ENCODE measurements at regions not wholly inside any gene's neighbourhood (a gene's known extent, or its start where the extent isn't known, plus 50 kb on each side); places are given as distances from the start of the nearest gene placed in this dataset.

DNA sequence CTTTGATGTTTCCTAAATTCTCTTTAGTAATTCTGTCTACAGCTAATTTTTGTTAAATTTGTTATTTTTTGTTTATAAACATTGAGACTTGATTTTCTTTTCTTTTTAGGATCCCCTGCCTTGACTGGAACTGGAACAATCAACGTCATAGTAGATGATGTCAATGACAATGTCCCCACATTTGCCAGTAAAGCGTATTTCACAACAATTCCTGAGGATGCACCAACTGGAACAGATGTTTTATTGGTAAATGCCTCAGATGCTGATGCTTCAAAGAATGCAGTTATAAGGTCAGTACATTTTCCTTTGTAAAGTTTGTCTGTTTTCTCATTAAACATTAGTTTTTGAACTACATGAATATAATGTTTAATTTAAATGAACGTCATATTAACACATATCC lies 119.4 kb downstream of the FAT4 start:
- DNase-seq (ENCODE audit: low spot score): no peak

DNA sequence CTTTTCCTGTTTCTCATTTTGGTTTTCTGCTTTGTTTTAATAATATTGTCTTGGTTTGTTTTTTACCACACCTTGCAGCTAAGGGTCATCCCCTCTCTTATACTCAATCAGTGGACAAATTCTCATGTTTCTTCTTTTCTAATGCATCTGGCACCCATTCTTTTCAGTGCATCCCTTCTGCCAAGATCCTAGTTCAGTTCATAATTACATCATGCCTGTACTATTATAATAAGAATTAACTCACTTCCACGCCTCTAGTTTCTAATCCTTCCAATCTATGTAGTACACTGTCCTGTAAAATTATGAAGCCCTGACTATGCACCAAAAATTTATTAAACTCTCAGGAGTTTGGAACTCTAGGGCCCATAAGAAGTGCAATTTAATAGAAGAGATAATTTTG lies 126.1 kb downstream of the FAT4 start:
- DNase-seq (ENCODE audit: low spot score): no peak

DNA sequence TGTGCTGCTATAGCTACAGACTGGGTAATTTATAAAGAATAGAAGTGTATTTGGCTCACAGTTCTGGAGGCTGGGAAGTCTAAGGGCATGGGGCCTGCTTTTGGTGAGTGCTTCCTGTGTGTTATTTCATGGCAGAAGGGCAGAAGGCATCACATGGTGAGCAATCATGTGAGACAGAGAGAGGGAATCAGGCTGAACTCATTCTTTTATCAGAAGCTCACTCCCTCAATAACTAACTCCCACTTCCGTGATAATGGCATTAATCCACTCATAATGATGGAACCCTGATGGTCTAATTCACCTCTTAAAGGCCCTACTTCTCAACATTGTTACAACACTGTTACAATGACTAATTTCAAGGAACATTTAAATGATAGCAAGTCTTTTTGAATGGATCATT lies 129.4 kb downstream of the FAT4 start:
- DNase-seq (ENCODE audit: low spot score): no peak

- DNase-seq (ENCODE audit: low spot score): no peak
These were observed 130.8 kb downstream of the FAT4 start for GRCh38 chr4:125445525-125445924.

GRCh38 chr4:125447551-125448290 lies 133.0 kb downstream of the FAT4 start:
- no peak for DNase-seq (ENCODE audit: low spot score)

DNA sequence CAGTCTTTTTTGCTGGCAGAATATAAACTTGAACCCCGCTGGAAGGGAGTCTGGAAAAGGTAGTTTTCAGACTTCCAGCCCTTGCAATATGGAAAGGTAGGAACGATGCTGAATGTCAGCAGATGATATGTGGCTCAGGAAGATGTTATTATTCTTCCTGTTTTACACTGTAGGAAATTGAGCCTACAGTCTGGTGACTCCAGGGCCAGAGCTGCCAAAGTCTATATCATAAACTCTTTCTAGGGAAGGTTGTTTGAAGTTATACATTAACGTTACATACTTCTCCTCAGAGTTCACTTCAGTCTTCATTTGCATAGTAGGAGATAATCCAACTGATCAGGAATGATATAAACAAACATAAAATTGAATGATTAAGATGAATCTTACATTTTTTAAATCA lies 141.3 kb downstream of the FAT4 start:
- no peak for DNase-seq (ENCODE audit: low spot score)

DNA sequence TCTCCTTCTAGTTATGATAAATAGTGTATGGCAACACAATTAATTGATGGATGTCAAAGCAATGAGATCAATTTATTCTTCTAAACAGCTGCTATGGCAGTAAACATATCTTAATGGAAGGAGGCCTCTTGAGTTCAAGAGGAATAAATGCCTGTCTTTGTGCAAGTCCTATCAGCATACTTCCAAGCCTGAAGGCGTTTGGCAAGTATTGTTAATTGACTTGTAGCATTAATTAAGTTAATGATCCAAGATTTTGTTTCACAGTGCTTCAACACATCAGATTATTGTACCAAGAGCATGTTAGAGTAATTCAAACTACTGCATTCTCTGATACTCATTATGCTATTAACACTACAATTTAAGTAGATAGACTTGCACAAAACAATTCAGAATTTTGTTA lies 144.8 kb downstream of the FAT4 start:
- DNase-seq (ENCODE audit: low spot score): no peak

DNA sequence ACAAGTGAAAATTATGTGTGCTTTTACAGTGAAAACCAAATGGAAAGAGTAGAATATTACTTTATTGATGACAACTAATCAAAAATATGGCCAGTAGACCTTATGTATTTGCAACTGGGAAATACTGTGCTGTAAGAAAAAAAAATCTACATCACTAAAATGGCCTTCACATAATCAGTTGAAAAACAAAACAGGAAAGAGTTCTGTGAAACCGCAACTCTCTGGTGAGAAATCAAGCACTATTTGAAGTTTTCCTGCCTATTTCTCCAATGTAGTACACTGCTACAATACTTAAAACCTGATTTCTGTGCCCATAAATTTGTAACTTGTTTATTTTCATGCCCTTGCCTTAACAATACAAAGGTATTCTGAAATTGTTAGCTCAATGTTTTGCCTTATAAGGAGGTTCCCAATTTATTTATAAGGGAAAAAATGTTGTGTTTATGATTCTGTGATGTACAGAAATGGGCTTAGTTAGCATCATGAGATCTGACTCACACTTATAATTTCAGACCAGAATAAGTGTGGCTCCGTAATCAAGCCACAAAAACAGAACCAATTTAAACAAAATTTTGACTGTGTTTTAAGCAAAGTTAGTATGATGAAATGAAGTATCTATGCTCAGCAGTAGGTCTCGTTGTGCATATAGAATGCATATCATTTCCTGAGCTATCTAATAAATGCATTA lies 147.1 kb downstream of the FAT4 start:
- no peak for DNase-seq (ENCODE audit: low spot score)

GRCh38 chr4:125464146-125464545 lies 149.4 kb downstream of the FAT4 start:
- DNase-seq (ENCODE audit: low spot score): no peak

DNA sequence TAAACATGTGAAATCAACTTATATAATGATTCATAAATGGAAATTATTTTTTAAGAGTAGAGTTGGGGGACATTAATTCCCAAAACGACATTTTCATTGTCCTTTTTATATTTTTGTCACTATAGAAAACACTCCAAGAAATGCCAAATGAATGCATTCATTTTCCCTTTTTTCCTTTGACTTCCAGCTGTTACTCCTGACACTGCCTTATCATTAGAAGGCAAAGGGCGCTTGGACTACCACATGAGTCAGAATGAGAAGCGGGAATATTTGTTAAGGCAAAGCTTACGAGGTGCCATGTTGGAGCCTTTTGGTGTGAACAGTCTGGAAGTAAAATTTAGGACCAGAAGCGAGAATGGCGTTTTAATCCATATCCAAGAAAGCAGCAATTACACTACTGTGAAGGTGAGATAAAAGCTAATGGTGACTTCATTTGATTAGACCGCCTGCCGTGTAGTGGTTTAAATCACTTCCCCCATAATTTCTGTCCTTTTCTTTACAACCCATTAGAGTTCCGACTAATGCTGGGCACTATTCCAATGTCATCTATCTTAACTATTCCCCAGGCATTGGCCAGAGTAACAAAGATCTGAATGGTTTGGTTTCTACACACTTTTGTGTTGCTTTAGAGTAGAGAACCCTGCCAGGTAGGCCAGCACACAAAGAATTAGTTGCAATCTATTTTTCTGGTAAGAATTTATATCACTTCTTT lies 166.7 kb downstream of the FAT4 start:
- DNase-seq (ENCODE audit: low spot score): no peak

DNA sequence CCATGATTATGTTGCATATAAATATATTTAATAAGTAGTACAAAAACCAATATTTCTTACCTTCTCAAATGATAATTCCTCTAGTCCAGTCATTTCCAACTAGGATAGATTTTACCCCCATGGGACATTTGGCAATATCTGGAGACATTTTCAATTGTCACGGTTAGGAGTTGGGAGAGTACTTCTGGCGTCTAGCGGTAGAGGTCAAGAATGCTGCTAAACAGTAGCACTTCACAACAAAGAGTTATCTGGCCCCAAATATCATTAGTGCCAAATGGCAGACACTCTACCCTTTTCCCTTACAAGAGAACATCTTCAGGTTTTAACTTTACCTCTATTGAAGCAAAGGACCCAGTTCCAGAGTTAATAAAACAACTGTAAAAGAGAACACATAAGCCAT lies 168.1 kb downstream of the FAT4 start:
- DNase-seq (ENCODE audit: low spot score): no peak

DNA sequence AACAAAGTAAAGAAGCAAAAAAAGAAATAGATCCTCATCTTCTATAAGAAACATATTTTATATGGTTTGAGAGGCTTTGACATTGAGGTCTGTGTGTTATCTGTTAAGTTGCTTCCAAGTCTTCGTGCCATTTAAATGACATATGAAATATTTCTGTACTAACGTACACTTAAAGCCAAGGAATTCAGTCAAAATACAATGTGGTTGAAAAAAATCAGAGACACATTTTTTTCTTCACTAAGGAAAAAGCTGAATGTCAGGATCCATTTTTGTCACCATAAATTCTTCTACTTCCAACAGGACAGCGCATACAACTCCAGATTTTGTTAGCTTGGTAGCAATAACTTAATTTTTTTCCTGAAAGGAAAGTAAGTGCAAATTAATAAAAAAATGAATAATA lies 168.5 kb downstream of the FAT4 start:
- DNase-seq (ENCODE audit: low spot score): no peak

- no peak for DNase-seq (ENCODE audit: low spot score)
These were observed 170.2 kb downstream of the FAT4 start for GRCh38 chr4:125484912-125485311.

DNA sequence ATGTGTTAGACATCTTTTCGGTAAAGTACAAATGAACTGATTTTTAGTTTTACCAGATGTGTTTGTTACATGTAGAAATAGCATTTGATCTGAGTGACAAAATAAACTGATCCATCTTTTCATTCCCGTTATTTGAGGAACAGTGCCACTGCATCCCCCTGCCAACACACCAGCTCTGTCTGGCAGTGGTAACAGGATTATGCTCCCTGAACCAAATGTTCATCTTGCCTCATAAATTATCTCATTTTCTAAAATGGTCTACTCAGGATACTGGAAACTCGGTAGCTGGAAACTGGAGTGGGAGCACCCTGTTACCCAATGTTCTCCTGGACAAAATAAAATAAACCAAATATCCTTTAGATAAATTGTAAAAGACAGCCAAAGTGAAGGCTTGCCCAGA lies 171.6 kb downstream of the FAT4 start:
- no peak for DNase-seq (ENCODE audit: low spot score)

DNA sequence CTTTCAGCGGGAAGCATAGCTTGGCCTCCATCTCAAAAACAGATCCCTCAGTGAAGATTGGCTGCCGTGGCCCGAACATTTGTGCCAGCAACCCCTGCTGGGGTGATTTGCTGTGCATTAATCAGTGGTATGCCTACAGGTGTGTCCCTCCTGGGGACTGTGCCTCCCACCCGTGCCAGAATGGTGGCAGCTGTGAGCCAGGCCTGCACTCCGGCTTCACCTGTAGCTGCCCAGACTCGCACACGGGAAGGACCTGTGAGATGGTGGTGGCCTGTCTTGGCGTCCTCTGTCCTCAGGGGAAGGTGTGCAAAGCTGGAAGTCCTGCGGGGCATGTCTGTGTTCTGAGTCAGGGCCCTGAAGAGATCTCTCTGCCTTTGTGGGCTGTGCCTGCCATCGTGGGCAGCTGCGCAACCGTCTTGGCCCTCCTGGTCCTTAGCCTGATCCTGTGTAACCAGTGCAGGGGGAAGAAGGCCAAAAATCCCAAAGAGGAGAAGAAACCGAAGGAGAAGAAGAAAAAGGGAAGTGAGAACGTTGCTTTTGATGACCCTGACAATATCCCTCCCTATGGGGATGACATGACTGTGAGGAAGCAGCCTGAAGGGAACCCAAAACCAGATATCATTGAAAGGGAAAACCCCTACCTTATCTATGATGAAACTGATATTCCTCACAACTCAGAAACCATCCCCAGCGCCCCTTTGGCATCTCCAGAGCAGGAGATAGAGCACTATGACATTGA lies 175.4 kb downstream of the FAT4 start:
- DNase-seq (ENCODE audit: low spot score): no peak

DNA sequence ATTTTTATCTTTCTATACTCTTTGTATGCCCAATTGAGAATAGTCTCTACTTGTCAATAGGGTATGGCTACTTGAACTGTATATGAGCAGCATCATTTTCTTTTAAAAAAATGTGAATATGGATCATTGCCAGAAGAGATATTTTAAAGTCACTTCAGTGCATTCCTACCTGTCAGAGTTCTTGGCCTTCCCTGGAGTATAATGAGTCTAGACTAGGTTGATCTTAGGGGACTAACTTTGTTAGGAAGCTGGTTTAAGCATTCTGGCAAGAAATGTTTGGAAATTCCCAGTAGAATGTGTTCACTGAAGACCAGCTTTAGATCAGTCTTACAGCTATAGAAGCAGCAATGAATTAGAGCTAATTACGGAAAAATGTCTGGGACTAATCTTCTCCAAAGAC lies 178.2 kb downstream of the FAT4 start:
- DNase-seq (ENCODE audit: low spot score): no peak

DNA sequence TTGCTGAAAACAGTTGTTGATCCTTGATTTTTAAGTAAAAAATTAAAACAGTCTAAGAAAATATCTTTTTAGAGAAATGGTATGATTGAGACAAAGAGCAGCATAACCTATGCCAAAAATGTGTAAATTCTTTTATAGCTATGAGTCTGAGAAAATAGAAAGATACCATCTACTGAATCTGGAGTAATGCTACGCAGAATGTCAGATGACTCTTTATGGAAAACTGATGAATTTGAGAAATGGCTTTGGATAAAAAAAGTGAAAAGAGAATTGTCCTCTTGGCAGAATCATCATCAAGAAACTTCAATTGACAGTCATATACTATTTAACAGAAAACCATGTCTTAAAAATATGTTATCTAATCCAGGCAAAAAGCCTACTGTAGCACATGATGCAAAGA lies 183.1 kb downstream of the FAT4 start:
- no peak for DNase-seq (ENCODE audit: low spot score)

DNA sequence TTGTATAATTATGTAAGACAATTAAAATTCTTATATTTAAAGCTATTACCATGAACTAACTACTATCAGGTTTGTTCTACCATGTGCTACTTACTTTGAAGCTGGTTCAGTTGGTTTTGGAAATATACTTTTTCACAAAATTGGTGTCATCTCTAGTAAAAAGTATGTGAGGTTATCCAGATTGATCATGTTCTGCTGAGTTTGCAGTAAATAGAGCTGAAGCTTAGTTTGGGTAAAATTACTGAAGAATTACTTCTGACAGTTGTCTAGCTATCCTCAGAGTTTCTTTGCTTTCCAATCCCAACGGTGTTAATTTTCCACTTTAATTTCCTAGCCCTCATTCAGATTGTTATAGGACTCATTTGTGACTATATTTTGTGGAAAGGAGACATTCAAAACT lies 184.2 kb downstream of the FAT4 start:
- no peak for DNase-seq (ENCODE audit: low spot score)

GRCh38 chr4:125501090-125501489 lies 186.3 kb downstream of the FAT4 start:
- no peak for DNase-seq (ENCODE audit: low spot score)

DNA sequence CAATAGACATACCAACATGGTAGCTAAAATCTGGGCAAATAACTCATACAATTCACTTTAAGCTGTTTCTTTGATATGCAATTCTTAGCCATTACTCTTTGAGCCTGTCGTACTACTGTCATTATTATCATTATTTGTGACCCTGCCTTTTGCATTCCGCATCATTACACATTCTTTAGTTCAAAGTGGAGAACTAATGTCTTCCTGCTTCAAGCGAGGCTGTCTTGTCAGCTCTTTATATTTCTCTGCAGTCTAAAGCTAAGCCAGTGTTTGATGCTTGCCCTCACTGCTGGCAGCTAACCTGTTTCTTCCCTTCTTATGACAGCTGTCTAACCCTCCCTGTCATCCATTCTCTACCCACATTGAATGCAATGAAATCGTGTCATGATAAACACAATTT lies 186.8 kb downstream of the FAT4 start:
- no peak for DNase-seq (ENCODE audit: low spot score)

DNA sequence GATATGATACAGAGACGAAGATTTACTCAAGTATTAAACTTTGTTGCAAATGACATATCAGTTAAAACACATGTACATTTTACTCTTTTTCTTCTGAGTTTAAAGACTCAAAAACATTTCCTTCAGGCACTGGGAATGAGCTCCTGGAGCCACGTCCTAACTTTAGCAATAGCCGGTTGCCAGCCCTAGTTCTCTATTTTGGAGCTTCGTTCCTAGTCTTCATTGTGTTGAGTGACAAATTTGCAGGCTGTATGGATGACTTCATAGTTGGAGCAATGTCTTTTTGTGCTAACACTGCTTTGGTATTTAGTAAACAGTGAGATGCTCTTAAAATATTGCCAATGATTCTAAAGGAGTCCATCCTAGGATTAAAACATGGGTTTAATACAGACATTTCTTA lies 190.9 kb downstream of the FAT4 start:
- DNase-seq (ENCODE audit: low spot score): no peak

DNA sequence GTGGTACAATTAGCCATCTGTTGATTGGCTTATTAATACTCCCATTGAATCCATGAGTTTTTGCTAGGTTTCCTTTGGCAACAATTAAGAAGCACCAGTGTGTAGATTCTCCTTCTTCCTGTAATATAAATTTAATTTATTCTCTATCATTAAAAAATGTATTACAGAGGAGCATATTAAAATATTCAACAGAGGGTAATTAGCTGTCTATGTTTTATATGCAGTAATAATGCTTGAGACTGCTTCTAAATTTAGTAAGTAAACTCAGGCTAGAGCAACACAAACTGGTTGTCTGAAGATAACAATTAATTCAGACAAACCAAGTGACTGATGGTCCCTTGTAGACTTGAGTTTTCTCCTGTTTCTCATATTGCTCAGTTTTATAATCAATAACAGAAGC lies 192.4 kb downstream of the FAT4 start:
- DNase-seq (ENCODE audit: low spot score): no peak

GRCh38 chr4:125511715-125512114 lies 197.0 kb downstream of the FAT4 start:
- no peak for DNase-seq (ENCODE audit: low spot score)

All from cerebellar cortex (tissue), 1 donor.